ENCODE measurements at regions not wholly inside any gene's neighbourhood (a gene's known extent, or its start where the extent isn't known, plus 50 kb on each side); places are given as distances from the start of the nearest gene placed in this dataset.

DNA sequence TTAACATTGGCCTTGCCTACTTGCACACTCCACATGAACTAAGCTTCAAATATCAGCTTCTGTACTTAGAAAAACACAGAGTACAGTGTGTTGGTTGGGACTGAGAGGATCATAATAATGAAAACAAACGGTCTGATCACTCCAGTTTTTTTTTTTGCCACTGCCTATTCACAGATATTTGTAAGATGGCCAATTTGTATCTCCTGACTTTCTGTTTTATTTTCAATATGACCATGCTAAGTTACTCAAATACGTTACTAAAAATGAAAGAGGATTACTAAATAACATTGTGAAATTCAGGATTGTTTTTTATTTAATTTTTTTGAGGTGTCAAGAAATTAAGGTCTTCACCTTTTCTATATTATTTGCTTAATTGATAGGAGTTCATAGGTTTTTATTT lies 595.1 kb downstream of the TUSC7 start:
- TF ChIP-seq, protein P1, sequence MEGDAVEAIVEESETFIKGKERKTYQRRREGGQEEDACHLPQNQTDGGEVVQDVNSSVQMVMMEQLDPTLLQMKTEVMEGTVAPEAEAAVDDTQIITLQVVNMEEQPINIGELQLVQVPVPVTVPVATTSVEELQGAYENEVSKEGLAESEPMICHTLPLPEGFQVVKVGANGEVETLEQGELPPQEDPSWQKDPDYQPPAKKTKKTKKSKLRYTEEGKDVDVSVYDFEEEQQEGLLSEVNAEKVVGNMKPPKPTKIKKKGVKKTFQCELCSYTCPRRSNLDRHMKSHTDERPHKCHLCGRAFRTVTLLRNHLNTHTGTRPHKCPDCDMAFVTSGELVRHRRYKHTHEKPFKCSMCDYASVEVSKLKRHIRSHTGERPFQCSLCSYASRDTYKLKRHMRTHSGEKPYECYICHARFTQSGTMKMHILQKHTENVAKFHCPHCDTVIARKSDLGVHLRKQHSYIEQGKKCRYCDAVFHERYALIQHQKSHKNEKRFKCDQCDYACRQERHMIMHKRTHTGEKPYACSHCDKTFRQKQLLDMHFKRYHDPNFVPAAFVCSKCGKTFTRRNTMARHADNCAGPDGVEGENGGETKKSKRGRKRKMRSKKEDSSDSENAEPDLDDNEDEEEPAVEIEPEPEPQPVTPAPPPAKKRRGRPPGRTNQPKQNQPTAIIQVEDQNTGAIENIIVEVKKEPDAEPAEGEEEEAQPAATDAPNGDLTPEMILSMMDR (IDR thresholded peaks at IDR 0.05), result no peak
- no peak for TF ChIP-seq POLR2A (IDR thresholded peaks at IDR 0.05)
- ATAC-seq (peak in 1 of 4 donors; percentile 12), DNase-seq (no peak)
- Histone ChIP-seq H3K9me3 (no peaks in the 10 kb centered on the region), H3K27ac (no peak overlapping the region), H3K4me1 (peaks cover 0 to 5% (median 0%) of the 10 kb centered on the region in 4 donors), H3K27me3 (no peaks in the 10 kb centered on the region), H3K4me3 (no peak overlapping the region), H3K36me3 (no peaks in the 10 kb centered on the region)
- WGBS (ENCODE audit: insufficient coverage, low coverage, low lambda C conversion rate, missing lambda C conversion rate), result 17% methylated on average over 2 of the region's 2 CpGs
- intact Hi-C loops (cut with DNase I), result no loop called here

DNA sequence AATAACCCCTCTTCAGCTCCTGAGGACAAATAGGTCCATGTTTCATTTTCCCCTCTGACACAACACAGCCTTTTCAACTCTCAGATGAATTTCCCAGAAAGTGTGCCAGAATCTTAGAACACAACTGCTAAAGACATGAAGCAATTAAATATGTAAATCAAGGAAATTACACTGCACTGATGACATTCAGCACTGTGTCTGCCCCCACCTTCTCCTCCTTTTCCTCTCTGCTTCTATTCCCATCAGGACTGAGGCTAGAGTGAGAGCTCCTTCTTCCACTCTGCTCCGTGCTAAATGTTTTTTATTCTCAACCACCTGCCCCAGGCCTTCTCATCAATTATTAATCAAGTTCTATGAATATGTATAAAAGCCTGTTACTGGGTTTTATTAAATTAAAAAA lies 596.1 kb downstream of the TUSC7 start:
- Histone ChIP-seq H3K36me3 (no peaks in the 10 kb centered on the region), H3K27me3 (no peaks in the 10 kb centered on the region), H3K4me3 (no peak overlapping the region), H3K4me1 (peaks cover 0 to 5% (median 0%) of the 10 kb centered on the region in 4 donors), H3K9me3 (no peaks in the 10 kb centered on the region), H3K27ac (no peak overlapping the region)
- TF ChIP-seq, protein P1 (IDR thresholded peaks at IDR 0.05), result no peak
- TF ChIP-seq POLR2A (IDR thresholded peaks at IDR 0.05), result no peak
- ATAC-seq (no peak), DNase-seq (no peak)
- WGBS (ENCODE audit: insufficient coverage, low coverage, low lambda C conversion rate, missing lambda C conversion rate), result 69% methylated on average over 1 of the region's 1 CpG
- intact Hi-C loops (cut with DNase I), result no loop called here

DNA sequence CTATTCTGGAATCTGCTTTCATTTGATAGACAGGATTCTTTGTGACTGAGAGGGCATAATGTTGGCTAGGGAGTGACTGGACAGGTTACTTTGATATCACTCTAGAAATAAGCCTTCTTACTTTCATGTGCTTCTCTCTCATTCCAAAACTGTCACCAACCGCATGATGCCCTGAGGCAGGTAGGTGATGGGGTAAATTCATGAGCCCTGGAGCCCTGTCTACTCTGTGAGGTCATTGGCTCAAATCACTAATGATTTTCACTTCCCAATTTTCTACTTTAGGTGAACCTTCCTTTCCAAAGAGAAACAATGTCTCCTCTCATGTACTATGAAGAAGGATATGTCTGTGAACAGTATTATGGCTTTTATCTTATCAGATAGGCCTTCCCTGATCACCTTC lies 596.7 kb downstream of the TUSC7 start:
- WGBS (ENCODE audit: insufficient coverage, low coverage, low lambda C conversion rate, missing lambda C conversion rate), result 78% methylated on average over 1 of the region's 1 CpG
- H3K27ac ChIP-seq, result no peak overlapping the region
- ATAC-seq (no peak), DNase-seq (no peak)
- no peaks in the 10 kb centered on the region for H3K9me3 ChIP-seq
- TF ChIP-seq POLR2A (IDR thresholded peaks at IDR 0.05), result no peak
- TF ChIP-seq, protein P1 (IDR thresholded peaks at IDR 0.05), result no peak
- no peak overlapping the region for H3K4me3 ChIP-seq
- intact Hi-C loops (cut with DNase I), result no loop called here
- peaks cover 0 to 5% (median 0%) of the 10 kb centered on the region in 4 donors for H3K4me1 ChIP-seq
- no peaks in the 10 kb centered on the region for H3K36me3 ChIP-seq
- no peaks in the 10 kb centered on the region for H3K27me3 ChIP-seq

DNA sequence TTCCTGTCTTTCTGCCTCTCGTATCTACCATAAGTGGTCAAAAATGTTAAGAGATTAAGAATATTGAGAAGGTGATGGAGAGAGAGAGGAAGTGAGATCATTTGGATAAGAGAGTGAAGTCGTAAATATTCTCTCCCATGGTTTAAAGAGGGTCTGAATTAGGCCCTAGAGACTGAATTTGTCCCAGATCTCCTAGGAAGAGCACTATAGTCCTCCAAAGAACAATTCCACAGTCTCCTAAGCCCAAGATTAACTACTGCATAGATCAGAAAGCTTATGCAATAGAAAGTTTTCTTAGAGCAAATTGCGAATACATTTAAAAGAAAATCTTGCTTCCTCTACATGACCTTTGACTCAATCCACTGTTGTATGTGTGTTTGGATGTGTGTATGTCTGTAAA lies 598.8 kb downstream of the TUSC7 start:
- no peaks in the 10 kb centered on the region for H3K9me3 ChIP-seq

More for the DNA sequence above, 598.8 kb downstream of the TUSC7 start:
- Histone ChIP-seq H3K27ac (no peak overlapping the region), H3K4me3 (no peak overlapping the region), H3K36me3 (no peaks in the 10 kb centered on the region), H3K27me3 (no peaks in the 10 kb centered on the region), H3K4me1 (peaks cover 0 to 2% (median 0%) of the 10 kb centered on the region in 4 donors)
- TF ChIP-seq, protein P1 (IDR thresholded peaks at IDR 0.05), result no peak
- no peak for TF ChIP-seq POLR2A (IDR thresholded peaks at IDR 0.05)
- no peak for DNase-seq
- intact Hi-C loops (cut with DNase I), result no loop called here
- ATAC-seq, result no peak
- 54% methylated on average over 3 of the region's 3 CpGs for WGBS (ENCODE audit: insufficient coverage, low coverage, low lambda C conversion rate, missing lambda C conversion rate)

All from right lobe of liver (tissue), 6 donors.